Uterus (tissue), 3 donors: ENCODE measurements at regions not wholly inside any gene's neighbourhood (a gene's known extent, or its start where the extent isn't known, plus 50 kb on each side); places are given as distances from the start of the nearest gene placed in this dataset.

Experiments used
- DNase-seq, 2 donors: peaks; one replicate each; pipeline ENCODE4 v3.0.0-alpha.2; 2019 to 2020
- H3K27ac ChIP-seq, 2 donors: fragments of 200-600 bp; sonication (generic); 1 replicate in 1 of 2; 2 replicates in 1 of 2; pipeline ENCODE4 v1.5.1; 2016 to 2018
- H3K27me3 ChIP-seq, 2 donors: fragments of 200-600 bp; sonication (generic); one replicate each; pipeline ENCODE4 v1.5.1; 2018 to 2019; ENCODE audit warnings: control low read depth in 1 of 2
- H3K36me3 ChIP-seq, 2 donors: fragments of 200-600 bp; sonication (generic); one replicate each; pipeline ENCODE4 v1.5.1; 2019; ENCODE audit warnings: control low read depth in 1 of 2
- H3K4me1 ChIP-seq, 2 donors: fragments of 200-600 bp; sonication (generic); one replicate each; pipeline ENCODE4 v1.5.1; 2018 to 2019; ENCODE audit warnings: control low read depth in 1 of 2
- H3K4me3 ChIP-seq, 2 donors: fragments of 200-600 bp; sonication (generic); 1 replicate in 1 of 2; 2 replicates in 1 of 2; pipeline ENCODE4 v1.5.1; 2018 to 2019; ENCODE audit warnings: mild to moderate bottlenecking in 1 of 2
- H3K9me3 ChIP-seq, 2 donors: fragments of 200-600 bp; sonication (generic); one replicate each; pipeline ENCODE4 v1.5.1; 2019; ENCODE audit warnings: control low read depth in 1 of 2
- POLR2A ChIP-seq, 2 donors: fragments of 450-650 bp; IDR thresholded peaks; one replicate each; pipeline ENCODE4 v1.6.1; 2016; ENCODE audit warnings: antibody characterized with exemption in 2 of 2, mild to moderate bottlenecking in 1 of 2, moderate library complexity in 1 of 2
- intact Hi-C: fragments of 100-400 bp; cut with DNase I; formaldehyde crosslinking; loops from one replicate; pipeline ENCODE4 v1.15.1; 2023; ENCODE audit warnings: low total_unique reads
- TF ChIP-seq, protein P1 (sequence below), 4 experiments: fragments of 200-600 bp in 2 of 4; fragments of 450-650 bp in 2 of 4; sonication (generic) in 2 of 4; IDR thresholded peaks; one replicate each; pipeline ENCODE4 v1.5.1; 2016 to 2019; ENCODE audit warnings: antibody characterized with exemption in 4 of 4, mild to moderate bottlenecking in 2 of 4, moderate library complexity in 1 of 4
- donor health status: DM: yes; HTN: yes; CAD: no.

DNA sequence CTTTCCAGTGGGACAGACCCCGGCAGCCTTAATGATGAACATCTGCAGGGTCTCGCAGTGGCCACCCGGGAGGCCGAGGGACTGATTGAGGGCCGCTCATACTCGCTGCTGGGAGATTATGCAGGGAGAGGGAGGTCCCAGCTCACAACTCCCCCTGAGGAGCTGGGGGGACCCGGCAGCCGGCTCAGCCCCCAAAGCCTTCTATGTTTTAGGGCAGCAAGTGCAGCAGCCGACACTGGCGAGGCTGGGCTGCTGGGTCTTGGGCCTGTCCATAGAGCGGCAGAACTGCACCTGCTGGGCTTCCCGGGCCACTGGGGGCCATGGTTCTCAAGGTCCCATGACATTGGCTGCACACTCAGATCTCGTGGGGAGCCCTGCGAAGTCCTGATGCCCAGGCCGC, 110.7 kb downstream of the RFLNA start:
- H3K27ac ChIP-seq = peak overlapping the region in 1 of 2 donors; percentile 84
- TF ChIP-seq, protein P1, sequence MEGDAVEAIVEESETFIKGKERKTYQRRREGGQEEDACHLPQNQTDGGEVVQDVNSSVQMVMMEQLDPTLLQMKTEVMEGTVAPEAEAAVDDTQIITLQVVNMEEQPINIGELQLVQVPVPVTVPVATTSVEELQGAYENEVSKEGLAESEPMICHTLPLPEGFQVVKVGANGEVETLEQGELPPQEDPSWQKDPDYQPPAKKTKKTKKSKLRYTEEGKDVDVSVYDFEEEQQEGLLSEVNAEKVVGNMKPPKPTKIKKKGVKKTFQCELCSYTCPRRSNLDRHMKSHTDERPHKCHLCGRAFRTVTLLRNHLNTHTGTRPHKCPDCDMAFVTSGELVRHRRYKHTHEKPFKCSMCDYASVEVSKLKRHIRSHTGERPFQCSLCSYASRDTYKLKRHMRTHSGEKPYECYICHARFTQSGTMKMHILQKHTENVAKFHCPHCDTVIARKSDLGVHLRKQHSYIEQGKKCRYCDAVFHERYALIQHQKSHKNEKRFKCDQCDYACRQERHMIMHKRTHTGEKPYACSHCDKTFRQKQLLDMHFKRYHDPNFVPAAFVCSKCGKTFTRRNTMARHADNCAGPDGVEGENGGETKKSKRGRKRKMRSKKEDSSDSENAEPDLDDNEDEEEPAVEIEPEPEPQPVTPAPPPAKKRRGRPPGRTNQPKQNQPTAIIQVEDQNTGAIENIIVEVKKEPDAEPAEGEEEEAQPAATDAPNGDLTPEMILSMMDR (IDR thresholded peaks at IDR 0.05) = no peak
- no peak for TF ChIP-seq POLR2A (IDR thresholded peaks at IDR 0.05)
- no peaks in the 10 kb centered on the region for H3K36me3 ChIP-seq
- H3K27me3 ChIP-seq = no peaks in the 10 kb centered on the region
- intact Hi-C loops = no loop called here
- H3K4me3 ChIP-seq = no peak overlapping the region
- peaks cover 22 to 33% of the 10 kb centered on the region in 2 donors for H3K4me1 ChIP-seq
- no peaks in the 10 kb centered on the region for H3K9me3 ChIP-seq
- no peak for DNase-seq

DNA sequence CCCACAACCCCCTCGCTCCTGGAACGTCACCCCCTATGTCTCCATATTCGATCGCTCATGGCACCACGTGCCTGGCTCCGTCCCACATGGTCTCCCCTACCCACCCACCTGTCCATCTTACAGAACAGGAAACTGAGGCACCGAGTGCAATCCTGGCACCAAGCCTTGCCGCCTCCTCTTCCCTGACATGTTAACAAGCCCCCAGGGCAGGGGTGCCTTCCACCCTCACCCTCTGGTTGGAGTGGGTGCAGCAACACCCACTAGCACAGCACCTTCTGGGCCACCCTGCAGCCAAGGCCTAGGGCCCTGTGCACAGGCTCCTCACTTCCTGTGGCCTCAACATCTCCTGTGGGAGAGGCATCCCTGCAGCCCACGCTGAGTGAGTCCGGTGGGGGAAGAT, 110.3 kb downstream of the RFLNA start:
- Histone ChIP-seq H3K4me1 (peaks cover 22 to 29% of the 10 kb centered on the region in 2 donors), H3K36me3 (no peaks in the 10 kb centered on the region), H3K4me3 (no peak overlapping the region), H3K27ac (peak overlapping the region in 1 of 2 donors; percentile 84), H3K27me3 (no peaks in the 10 kb centered on the region), H3K9me3 (no peaks in the 10 kb centered on the region)
- TF ChIP-seq, protein P1 (IDR thresholded peaks at IDR 0.05) = no peak
- no peak for TF ChIP-seq POLR2A (IDR thresholded peaks at IDR 0.05)
- intact Hi-C loops = no loop called here
- no peak for DNase-seq

DNA sequence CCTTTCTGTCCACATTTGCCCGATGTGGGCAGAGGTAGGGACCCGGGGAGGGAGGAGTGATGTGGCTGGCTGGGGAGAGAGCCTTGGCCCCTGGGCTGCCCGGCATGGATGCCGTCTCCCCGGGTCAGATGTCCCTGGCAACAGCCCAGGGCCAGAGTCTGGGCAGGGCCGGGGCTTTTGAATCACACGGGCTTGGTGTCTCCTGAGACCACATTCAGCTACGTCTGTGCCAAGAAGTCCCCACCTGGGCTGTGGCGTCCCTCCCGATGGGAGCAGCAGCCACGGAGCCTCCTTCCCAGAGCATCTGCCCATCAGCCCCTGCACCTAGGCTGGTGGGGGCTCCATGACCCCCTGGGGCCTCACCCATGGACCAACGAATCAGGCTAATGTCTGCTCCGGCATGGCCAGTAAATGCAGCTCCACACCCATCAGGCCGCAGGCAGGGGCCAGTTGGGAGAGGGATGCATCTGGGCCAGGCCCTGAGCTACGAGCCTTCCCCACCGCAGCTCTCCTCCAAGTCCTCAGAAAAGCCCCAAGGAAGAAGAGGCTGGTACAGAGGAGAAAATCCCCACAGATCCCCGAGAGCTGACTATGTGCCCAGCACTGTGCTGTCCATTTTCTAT, 109.4 kb downstream of the RFLNA start:
- no peak overlapping the region for H3K4me3 ChIP-seq
- H3K9me3 ChIP-seq = no peaks in the 10 kb centered on the region
- peak overlapping the region; percentile 73 to 84 for H3K27ac ChIP-seq
- DNase-seq = no peak
- TF ChIP-seq, protein P1 (IDR thresholded peaks at IDR 0.05) = no peak
- TF ChIP-seq POLR2A (IDR thresholded peaks at IDR 0.05) = no peak
- H3K36me3 ChIP-seq = no peaks in the 10 kb centered on the region
- intact Hi-C loops = no loop called here
- H3K4me1 ChIP-seq = peaks cover 22 to 28% of the 10 kb centered on the region in 2 donors
- H3K27me3 ChIP-seq = no peaks in the 10 kb centered on the region

DNA sequence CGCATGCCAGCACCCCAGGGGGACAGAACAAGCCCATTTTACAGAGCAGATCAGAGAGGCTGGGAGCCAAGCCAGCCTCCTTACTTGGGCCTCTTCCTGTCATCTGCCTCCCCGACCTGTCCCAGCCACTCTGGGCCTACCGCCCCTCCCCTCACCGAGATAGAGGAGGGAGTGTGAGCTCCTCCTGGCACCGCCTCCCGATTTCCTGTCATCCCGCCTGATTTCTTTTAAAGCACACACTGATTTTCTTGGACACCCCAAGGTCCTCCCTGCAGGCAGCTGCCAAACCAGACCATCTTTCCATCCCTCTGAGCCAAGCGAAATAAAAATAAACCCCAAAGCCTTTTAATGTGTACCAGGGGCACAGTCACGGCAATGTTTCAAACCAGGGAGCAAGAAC, 108.4 kb downstream of the RFLNA start:
- intact Hi-C loops = no loop called here
- Histone ChIP-seq H3K4me1 (peaks cover 30 to 37% of the 10 kb centered on the region in 2 donors), H3K9me3 (no peaks in the 10 kb centered on the region), H3K27me3 (no peaks in the 10 kb centered on the region), H3K4me3 (no peak overlapping the region), H3K27ac (peak overlapping the region; percentile 73 to 84), H3K36me3 (no peaks in the 10 kb centered on the region)
- TF ChIP-seq POLR2A (IDR thresholded peaks at IDR 0.05) = no peak
- TF ChIP-seq, protein P1 (IDR thresholded peaks at IDR 0.05) = no peak
- peak; percentile 77 to 80 for DNase-seq

DNA sequence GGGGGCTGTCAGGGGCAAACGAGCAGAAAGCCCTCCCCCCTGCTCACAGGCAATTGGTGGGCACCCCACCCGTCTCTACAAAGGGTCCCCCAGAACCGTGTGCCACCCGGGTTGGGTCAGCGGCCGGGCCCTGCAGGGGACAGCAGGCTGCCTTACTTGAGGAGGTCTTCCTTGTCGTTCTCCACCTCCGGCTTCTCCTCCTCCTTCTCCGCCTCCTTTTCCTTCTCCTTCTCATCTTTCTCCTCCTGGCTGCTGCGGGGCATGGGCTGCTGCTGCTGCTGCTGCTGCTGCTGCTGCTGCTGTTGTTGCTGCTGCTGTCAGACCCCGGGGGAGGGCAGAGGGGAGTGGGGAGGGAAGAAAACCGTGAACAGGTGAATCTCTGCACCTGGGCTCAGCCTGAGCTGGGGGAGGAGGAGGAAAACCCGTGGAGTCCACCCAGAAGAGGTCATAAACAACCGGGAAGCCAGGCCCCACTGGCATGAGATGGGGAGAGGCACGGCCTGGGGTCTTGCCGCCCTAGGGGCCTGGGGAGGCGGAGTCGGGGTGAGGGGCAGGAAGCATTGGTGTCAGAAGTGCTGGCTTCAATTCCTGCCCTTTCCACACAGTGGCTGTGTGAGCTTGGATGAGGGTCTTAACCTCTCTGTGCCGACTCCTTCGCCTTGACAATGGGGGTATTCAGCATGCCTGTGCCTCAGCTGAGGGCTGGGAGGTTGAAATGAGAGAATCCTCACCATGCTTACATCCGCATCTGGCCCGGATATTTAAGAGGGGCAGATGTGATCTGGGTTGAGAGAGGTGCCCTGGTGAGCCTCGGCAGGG, 107.6 kb downstream of the RFLNA start:
- H3K4me1 ChIP-seq = peaks cover 30 to 46% of the 10 kb centered on the region in 2 donors
- DNase-seq = peak in 1 of 2 donors; percentile 47
- H3K9me3 ChIP-seq = no peaks in the 10 kb centered on the region
- TF ChIP-seq, protein P1 (IDR thresholded peaks at IDR 0.05) = no peak
- TF ChIP-seq POLR2A (IDR thresholded peaks at IDR 0.05) = no peak
- H3K36me3 ChIP-seq = no peaks in the 10 kb centered on the region
- no peaks in the 10 kb centered on the region for H3K27me3 ChIP-seq
- H3K27ac ChIP-seq = peak overlapping the region; percentile 73 to 84
- intact Hi-C loops = no loop called here
- no peak overlapping the region for H3K4me3 ChIP-seq
